B cell (primary cell): ENCODE measurements at regions not wholly inside any gene's neighbourhood (a gene's known extent, or its start where the extent isn't known, plus 50 kb on each side); places are given as distances from the start of the nearest gene placed in this dataset.

ENCODE experiments used
- ATAC-seq: fragments of 200-7000 bp; cut with Tn5 transposase; one replicate; pipeline ENCODE4 v1.10.0; 2021; ENCODE audit warnings: low read depth, mild to moderate bottlenecking, moderate number of reproducible peaks, moderate library complexity
- CTCF ChIA-PET: fragments of 350-600 bp; sonication (Branson Sonifier 250); formaldehyde crosslinking; loops from one replicate; lab custom pipeline; 2021; ENCODE audit warnings: antibody characterized with exemption, inconsistent platforms; lab: Charles Lee
- POLR2A ChIA-PET: fragments of 350-600 bp; sonication (Branson Sonifier 250); formaldehyde crosslinking; loops from one replicate; lab custom pipeline; 2021; ENCODE audit warnings: antibody characterized with exemption; lab: Charles Lee
- DNase-seq: peaks from one replicate; pipeline ENCODE4 v3.0.0; 2013
- H2AFZ ChIP-seq: 2 replicates; pipeline ENCODE4 v1.6.1; 2012; ENCODE audit warnings: mild to moderate bottlenecking, low read depth, low read length; ENCODE audit not compliant: insufficient read depth, poor library complexity, severe bottlenecking
- H3K27ac ChIP-seq, 2 donors: 1 replicate in 1 of 2; 2 replicates in 1 of 2; pipeline ENCODE4 v1.5.1; 2012 to 2013; ENCODE audit warnings: low read length in 2 of 2, mild to moderate bottlenecking in 2 of 2, moderate library complexity in 1 of 2
- H3K27me3 ChIP-seq, 4 experiments: fragments of 200-600 bp in 1 of 4; sonication (generic) in 1 of 4; replicated peaks in 1 of 4; 1 replicate in 2 of 4; 2 replicates in 2 of 4; pipeline versions ENCODE4 v1.6.1 to v1.7.0; 2013 to 2016; ENCODE audit warnings: low read length in 3 of 4, mild to moderate bottlenecking in 2 of 4, mixed read lengths in 1 of 4, moderate library complexity in 1 of 4; ENCODE audit not compliant: insufficient read depth in 4 of 4, control insufficient read depth in 3 of 4; ENCODE audit errors: control extremely low read depth in 1 of 4
- H3K36me3 ChIP-seq, 2 experiments: replicated peaks in 1 of 2; 1 replicate in 1 of 2; 2 replicates in 1 of 2; pipeline versions ENCODE4 v1.6.1 to v1.7.1; 2013; ENCODE audit warnings: low read length in 1 of 2; ENCODE audit not compliant: insufficient read depth in 2 of 2, control insufficient read depth in 1 of 2; ENCODE audit errors: control extremely low read depth in 1 of 2, extremely low read depth in 1 of 2
- H3K4me1 ChIP-seq, 2 donors: fragments of 200-600 bp in 1 of 2; sonication (generic) in 1 of 2; 1 replicate in 1 of 2; 2 replicates in 1 of 2; pipeline versions ENCODE4 v1.5.1 to v1.6.1; 2013 to 2017; ENCODE audit warnings: low read length in 2 of 2; ENCODE audit not compliant: control insufficient read depth in 2 of 2, insufficient read depth in 2 of 2
- H3K4me2 ChIP-seq: replicated peaks from 2 replicates; pipeline ENCODE3; 2012; ENCODE audit warnings: mild to moderate bottlenecking, low read depth, low read length; ENCODE audit not compliant: poor library complexity, severe bottlenecking
- H3K4me3 ChIP-seq, 5 experiments: fragments of 200-600 bp in 1 of 5; sonication (generic) in 1 of 5; 1 replicate in 3 of 5; 2 replicates in 2 of 5; pipeline versions ENCODE4 v1.5.1 to v1.7.0; 2011 to 2016; ENCODE audit warnings: low read length in 4 of 5, mild to moderate bottlenecking in 4 of 5, low read depth in 2 of 5, control low read depth in 1 of 5, moderate library complexity in 1 of 5; ENCODE audit not compliant: insufficient read depth in 1 of 5; ENCODE audit errors: control extremely low read depth in 1 of 5, extremely low read depth in 1 of 5
- H3K79me2 ChIP-seq: fragments of 200-600 bp; sonication (generic); one replicate; pipeline ENCODE4 v1.6.0; 2016; ENCODE audit warnings: low read length; ENCODE audit not compliant: control insufficient read depth, insufficient read depth
- H3K9ac ChIP-seq: fragments of 200-600 bp; sonication (generic); 2 replicates; pipeline ENCODE4 v1.6.1; 2017; ENCODE audit warnings: mild to moderate bottlenecking, low read length, moderate library complexity
- H3K9me3 ChIP-seq, 3 donors: one replicate each; pipeline versions ENCODE4 v1.6.1 to v1.7.1; 2013; ENCODE audit warnings: low read length in 2 of 3; ENCODE audit not compliant: control insufficient read depth in 2 of 3, insufficient read depth in 1 of 3; ENCODE audit errors: control extremely low read depth in 1 of 3
- H4K20me1 ChIP-seq: 2 replicates; pipeline ENCODE4 v1.6.0; 2012; ENCODE audit warnings: mild to moderate bottlenecking, low read length; ENCODE audit not compliant: insufficient read depth, control insufficient read depth, poor library complexity, severe bottlenecking
- H3K27ac Mint-ChIP-seq: one replicate; pipeline ENCODE4 v1.8.0; 2021; ENCODE audit warnings: mixed read lengths
- H3K27me3 Mint-ChIP-seq: one replicate; pipeline ENCODE4 v1.8.0; 2021; ENCODE audit warnings: mixed read lengths
- H3K4me1 Mint-ChIP-seq: one replicate; pipeline ENCODE4 v1.8.0; 2021; ENCODE audit warnings: mixed read lengths
- H3K4me3 Mint-ChIP-seq: one replicate; pipeline ENCODE4 v1.8.0; 2021; ENCODE audit warnings: mixed read lengths
- H3K9me3 Mint-ChIP-seq: one replicate; pipeline ENCODE4 v1.8.0; 2022; ENCODE audit warnings: mixed read lengths; ENCODE audit not compliant: insufficient read depth
- CTCF ChIP-seq: fragments of 200-600 bp; IDR thresholded peaks from one replicate; pipeline ENCODE4 v1.8.0; 2022; ENCODE audit warnings: antibody characterized with exemption, mild to moderate bottlenecking
- EZH2 ChIP-seq: IDR thresholded peaks from 2 replicates; pipeline ENCODE4 v1.6.1; 2012; ENCODE audit warnings: borderline replicate concordance, low read depth, mild to moderate bottlenecking, moderate library complexity, low read length; ENCODE audit not compliant: insufficient read depth, poor library complexity, severe bottlenecking
- WGBS: methylation state at CpG from one replicate; pipeline ENCODE4 v1.1.5; 2013; ENCODE audit warnings: missing lambda C conversion rate; ENCODE audit not compliant: insufficient coverage; 5-methylcytosine and 5-hydroxymethylcytosine counted together
- intact Hi-C: fragments of 100-400 bp; cut with micrococcal nuclease; formaldehyde crosslinking; loops from one replicate; pipeline ENCODE4 v1.10.0; 2022

DNA sequence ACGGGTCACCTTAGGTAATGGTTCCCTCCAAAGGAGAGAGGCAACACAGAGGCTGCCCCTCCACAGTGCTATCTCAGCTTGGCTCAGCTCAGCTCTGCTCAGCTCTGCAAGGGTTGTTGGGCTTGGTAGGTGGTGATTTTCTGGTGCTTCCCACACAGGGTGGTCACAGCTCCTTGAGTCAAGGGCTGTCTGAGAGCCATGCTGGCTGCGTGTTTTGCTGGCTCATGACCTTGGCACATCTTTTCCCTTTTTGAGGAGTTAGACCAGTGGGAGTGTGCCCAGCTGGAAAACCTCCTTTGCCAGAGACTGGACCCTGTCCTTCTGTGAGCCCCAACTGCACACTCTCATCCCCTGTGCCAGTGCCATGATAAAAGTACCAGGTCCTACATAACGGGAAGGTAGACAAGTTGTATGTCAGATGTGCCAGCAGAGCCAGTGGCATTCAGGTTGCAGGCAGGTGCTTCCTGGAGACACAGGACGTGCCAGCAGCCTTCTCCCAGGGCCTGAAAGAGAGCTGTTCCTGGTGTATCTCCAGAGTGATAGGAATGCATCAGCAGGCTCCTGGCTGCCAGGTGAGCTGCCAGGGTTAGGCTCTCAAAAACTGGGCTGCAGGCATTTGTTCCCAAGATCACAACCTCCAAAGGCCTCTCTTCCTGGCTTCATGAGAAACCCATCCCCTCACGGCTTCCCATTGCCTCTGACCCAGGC is 118.6 kb upstream of the CXCL14 start:
- Histone ChIP-seq H3K79me2 (no peaks in the 10 kb centered on the region), H3K27me3 (no peaks in the 10 kb centered on the region), H3K36me3 (no peaks in the 10 kb centered on the region), H3K4me3 (no peak overlapping the region), H3K9me3 (peaks cover 0 to 3% (median 0%) of the 10 kb centered on the region in 3 donors), H4K20me1 (no peaks in the 10 kb centered on the region), H3K9ac (no peak overlapping the region), H3K4me2 (no peak overlapping the region), H2AFZ (no peak overlapping the region), H3K4me1 (no peaks in the 10 kb centered on the region), H3K27ac (no peak overlapping the region)
- CTCF ChIA-PET = no interaction called here
- no peak for DNase-seq
- intact Hi-C loops = no loop called here
- Mint-ChIP-seq H3K4me1 (no peaks in the 10 kb centered on the region), H3K9me3 (no peaks in the 10 kb centered on the region), H3K27me3 (no peaks in the 10 kb centered on the region), H3K27ac (no peak overlapping the region), H3K4me3 (no peak overlapping the region)
- WGBS = 76% methylated on average over 5 of the region's 5 CpGs
- no peak for ATAC-seq
- POLR2A ChIA-PET = no interaction called here
- TF ChIP-seq EZH2 = no peak
- TF ChIP-seq CTCF = no peak

GRCh38 chr5:135696317-135696716 is 117.5 kb upstream of the CXCL14 start:
- intact Hi-C loops = no loop called here
- H4K20me1 ChIP-seq = no peaks in the 10 kb centered on the region
- POLR2A ChIA-PET = no interaction called here

More at GRCh38 chr5:135696317-135696716, 117.5 kb upstream of the CXCL14 start:
- Histone ChIP-seq H3K4me2 (no peak overlapping the region), H3K79me2 (no peaks in the 10 kb centered on the region), H3K4me3 (no peak overlapping the region), H3K4me1 (no peaks in the 10 kb centered on the region), H2AFZ (no peak overlapping the region), H3K27me3 (no peaks in the 10 kb centered on the region), H3K9me3 (peaks cover 0 to 3% (median 0%) of the 10 kb centered on the region in 3 donors), H3K36me3 (no peaks in the 10 kb centered on the region), H3K27ac (no peak overlapping the region), H3K9ac (no peak overlapping the region)
- DNase-seq (no peak), ATAC-seq (no peak)
- TF ChIP-seq EZH2 (no peak), CTCF (no peak)
- H3K9me3 Mint-ChIP-seq = no peaks in the 10 kb centered on the region
- no peaks in the 10 kb centered on the region for H3K27me3 Mint-ChIP-seq
- CTCF ChIA-PET = no interaction called here
- no peaks in the 10 kb centered on the region for H3K4me1 Mint-ChIP-seq
- H3K4me3 Mint-ChIP-seq = no peak overlapping the region
- H3K27ac Mint-ChIP-seq = no peak overlapping the region
